Stimulated activated CD4-positive, alpha-beta T cell treated with anti-CD3 and anti-CD28 coated beads, Interleukin-4, amount 100 ng/mL, for 48 hours (primary cell): ENCODE measurements at regions not wholly inside any gene's neighbourhood (a gene's known extent, or its start where the extent isn't known, plus 50 kb on each side); places are given as distances from the start of the nearest gene placed in this dataset.
"Not testable (repeated sequence)": the region's sequence is repeated elsewhere in the genome, so short reads cannot be mapped to it uniquely, and the experiment has no call there.

Experiments
- DNase-seq, 2 donors: peaks; one replicate each; pipeline ENCODE4 v3.0.0-alpha.2; 2020; ENCODE audit warnings: low read depth in 2 of 2

GRCh38 chr5:19210886-19211285, 777.1 kb downstream of the CDH18 start:
- no peak for DNase-seq

DNA sequence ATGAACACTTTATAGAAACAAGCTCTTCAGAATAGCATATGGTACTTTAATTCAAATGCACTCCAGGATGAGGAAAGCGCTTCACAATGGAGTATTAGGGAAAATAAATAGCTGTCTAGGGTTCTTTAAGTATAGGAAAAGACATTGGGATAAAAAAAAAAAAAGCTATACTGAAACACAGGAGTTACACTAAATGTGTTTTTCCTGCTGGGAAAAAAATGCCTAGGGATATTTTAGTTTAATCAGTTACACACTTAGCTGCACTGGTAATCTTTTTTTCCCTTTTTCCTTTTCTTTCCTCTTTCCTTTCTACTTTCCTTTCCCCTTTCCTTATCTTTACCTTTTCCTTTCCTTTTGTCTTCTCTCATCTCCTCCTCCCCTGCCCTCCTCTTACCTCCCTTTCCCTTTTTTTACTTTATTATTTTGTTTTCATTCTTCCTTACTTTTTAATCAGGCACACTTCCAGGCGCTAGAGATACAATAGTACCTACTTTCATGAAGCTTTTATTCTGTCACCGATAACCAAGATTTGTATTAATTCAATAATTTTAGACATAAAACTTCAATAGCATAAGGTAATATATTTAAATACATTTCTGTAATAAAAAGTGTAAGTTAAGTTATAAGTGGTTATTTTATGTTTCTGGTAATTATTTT, 758.7 kb downstream of the CDH18 start:
- no peak for DNase-seq

DNA sequence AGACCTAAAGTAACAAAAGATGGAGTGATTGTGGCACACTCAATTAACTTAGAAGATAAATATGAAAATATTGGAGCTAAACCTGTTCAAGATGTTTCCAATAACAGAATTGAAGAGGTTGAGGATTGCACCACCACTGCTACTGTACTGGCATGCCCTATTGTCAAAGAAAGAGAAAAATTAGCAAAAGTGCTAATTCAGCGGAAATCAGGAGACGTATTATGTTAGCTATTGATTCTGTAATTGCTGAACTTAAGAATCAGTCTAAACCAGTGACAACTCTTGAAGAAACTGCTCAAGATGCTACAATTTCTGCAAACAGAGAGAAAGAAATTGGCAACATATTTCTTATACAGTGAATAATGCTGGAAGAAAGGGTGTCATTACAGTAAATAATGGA, 754.4 kb downstream of the CDH18 start:
- DNase-seq = no peak

DNA sequence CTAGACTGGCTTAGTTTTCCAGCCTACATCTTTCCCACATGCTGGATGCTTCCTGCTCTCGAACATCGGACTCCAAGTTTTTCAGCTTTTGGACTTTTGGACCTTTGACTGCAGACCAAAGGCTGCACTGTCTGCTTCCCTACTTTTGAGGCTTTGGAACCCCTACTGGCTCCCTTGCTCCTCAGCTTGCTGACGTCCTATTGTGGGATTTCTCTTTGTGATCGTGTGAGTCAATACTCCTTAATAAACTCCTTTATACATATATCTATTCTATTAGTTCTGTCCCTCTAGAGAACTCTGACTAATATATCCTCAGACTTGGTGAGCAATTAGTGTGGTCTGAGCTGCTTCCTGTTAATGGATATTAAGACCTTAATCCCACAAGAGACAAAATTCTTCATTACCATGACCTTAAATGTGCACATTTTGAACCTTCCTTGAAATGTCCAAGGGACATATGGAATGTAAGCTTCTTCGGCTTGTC, 752.9 kb downstream of the CDH18 start:
- DNase-seq = no peak

- no peak for DNase-seq
Observed at GRCh38 chr5:19240170-19240569, 747.8 kb downstream of the CDH18 start.

GRCh38 chr5:19241690-19242089, 746.3 kb downstream of the CDH18 start:
- no peak for DNase-seq

- not testable (repeated sequence) for DNase-seq
Observed at GRCh38 chr5:19246191-19246590, 741.8 kb downstream of the CDH18 start.

DNA sequence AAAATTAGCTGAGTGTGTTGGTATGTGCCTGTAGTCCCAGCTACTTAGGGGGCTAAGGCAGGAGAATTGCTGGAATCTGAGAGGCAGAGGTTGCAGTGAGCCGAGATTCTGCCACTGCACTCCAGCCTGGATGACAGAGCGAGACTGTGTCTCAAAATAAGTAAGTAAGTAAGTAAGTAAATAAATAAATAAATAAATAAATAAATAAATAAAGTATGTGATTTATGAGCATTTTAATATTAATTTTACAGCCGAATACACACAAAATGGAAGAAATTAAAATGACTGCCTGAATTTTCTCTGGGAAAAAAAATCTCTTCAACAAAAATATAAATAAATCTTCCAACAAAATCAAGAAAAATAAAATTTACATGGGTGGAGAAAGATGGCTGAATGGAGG, 740.7 kb downstream of the CDH18 start:
- DNase-seq = no peak

- DNase-seq = no peak
Observed at GRCh38 chr5:19256036-19256435, 732.0 kb downstream of the CDH18 start.

DNA sequence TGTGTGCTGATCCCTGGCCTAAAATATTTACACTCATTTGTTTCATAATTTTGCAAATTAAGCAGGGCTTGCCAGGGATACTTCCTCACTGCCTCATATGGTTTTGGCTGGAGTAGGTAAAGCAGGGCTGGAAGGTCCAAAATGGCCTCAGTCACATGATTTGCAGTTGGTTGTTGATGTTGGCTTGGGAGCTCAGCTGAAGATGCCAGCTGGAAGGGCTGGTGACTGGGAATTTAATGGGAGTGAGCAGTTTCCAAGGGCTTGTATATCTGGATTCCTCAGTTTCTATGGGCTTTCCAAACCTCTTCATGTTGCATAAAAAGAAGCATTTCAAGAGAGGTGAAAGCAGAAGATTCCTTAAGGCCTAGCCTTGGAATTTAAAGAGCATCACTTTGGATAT, 729.3 kb downstream of the CDH18 start:
- DNase-seq = no peak

DNA sequence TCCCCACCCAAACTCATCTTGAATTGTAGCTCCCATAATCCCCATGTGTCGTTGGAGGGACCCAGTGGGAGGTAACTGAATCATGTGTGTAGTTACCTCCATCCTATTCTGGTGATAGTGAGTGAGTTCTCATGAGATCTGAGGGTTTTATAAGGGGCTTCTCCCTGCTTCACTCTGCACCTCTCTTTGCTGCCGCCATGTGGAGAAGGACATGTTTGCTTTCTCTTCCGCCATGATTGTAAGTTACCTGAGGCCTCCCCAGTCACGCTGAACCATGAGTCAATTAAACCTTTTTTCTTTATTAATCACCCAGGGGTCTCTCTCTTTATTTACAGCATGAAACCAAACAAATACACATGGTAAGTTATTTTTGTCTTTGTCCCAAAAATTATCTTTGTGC, 726.1 kb downstream of the CDH18 start:
- DNase-seq = no peak

- DNase-seq = no peak
Observed at GRCh38 chr5:19264821-19265220, 723.2 kb downstream of the CDH18 start.

DNA sequence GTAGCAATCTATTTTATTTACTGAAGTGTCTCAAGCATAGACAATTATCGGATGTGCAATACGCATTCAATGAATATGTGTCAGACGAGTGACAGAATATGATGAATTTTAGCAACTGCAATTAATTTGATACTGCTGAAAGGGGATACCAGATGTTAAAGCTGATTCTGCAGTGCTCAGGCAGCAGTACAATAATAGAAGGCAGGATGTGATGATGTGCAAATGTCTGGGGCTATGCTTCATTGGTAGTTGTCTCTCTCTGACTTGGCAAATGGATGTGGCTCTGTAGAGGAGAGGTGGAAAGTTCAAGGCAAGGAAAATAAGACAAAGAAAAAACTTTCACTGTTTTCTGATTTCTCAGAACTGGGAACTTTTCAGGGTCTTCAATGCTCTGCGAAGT, 721.2 kb downstream of the CDH18 start:
- no peak for DNase-seq

- DNase-seq = no peak
Observed at GRCh38 chr5:19270153-19270552, 717.8 kb downstream of the CDH18 start.

GRCh38 chr5:19274578-19274977, 713.4 kb downstream of the CDH18 start:
- DNase-seq = no peak

GRCh38 chr5:19285286-19285685, 702.7 kb downstream of the CDH18 start:
- no peak for DNase-seq

GRCh38 chr5:19287548-19288277, 700.3 kb downstream of the CDH18 start:
- not testable (repeated sequence) for DNase-seq

DNA sequence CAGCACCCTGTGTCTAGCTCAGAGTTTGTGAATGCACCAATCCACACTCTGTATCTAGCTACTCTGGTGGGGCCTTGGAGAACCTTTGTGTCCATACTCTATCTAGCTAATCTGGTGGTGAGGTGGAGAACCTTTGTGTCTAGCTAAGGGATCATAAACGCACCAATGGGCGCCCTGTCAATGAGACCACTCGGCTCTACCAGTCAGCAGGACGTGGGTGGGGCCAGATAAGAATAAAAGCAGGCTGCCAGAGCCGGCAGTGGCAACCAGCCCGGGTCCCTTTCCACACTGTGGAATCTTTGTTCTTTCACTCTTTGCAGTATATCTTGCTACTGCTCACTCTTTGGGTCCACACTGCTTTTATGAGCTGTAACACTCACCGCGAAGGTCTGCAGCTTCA, 699.7 kb downstream of the CDH18 start:
- not testable (repeated sequence) for DNase-seq

DNA sequence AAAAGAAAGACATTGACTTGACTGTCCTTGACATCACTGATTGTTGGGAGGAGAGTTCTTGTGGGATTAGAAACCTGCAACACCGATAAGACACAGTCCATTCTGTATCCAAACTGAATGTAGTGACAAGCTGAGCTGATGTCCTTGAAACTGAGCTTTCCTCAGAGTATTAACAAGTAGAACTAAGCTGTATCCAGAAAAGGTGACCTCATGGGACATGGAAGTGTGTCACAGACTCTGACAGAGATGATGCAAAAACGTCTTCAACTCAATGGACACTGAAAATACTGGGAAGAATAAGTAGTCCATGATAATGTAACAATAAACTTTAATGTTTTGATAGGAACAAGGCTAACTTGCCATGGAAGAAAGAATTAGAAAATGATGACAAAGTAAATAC, 690.1 kb downstream of the CDH18 start:
- DNase-seq = no peak

DNA sequence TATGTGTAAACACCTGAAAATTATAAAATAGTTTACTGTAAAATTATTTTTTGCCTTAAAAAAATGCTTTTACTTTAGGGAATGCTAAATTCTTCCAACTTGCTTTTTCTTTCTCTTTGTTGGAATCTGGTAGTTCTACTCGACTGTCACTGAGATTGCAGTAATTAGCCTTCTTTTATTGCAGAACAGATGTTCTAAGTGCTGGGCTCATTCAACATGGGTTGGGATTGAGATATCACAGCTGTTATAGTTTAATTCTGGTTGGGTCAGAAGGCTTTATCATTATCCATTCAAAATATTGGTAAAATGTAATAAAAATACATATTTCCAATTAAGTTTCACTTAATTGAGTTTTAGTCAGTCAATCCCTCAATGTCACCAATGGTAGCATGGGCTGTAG, 686.7 kb downstream of the CDH18 start:
- no peak for DNase-seq

- no peak for DNase-seq
Observed at GRCh38 chr5:19314840-19315239, 673.2 kb downstream of the CDH18 start.

- DNase-seq = no peak
Observed at GRCh38 chr5:19319252-19319651, 668.7 kb downstream of the CDH18 start.

DNA sequence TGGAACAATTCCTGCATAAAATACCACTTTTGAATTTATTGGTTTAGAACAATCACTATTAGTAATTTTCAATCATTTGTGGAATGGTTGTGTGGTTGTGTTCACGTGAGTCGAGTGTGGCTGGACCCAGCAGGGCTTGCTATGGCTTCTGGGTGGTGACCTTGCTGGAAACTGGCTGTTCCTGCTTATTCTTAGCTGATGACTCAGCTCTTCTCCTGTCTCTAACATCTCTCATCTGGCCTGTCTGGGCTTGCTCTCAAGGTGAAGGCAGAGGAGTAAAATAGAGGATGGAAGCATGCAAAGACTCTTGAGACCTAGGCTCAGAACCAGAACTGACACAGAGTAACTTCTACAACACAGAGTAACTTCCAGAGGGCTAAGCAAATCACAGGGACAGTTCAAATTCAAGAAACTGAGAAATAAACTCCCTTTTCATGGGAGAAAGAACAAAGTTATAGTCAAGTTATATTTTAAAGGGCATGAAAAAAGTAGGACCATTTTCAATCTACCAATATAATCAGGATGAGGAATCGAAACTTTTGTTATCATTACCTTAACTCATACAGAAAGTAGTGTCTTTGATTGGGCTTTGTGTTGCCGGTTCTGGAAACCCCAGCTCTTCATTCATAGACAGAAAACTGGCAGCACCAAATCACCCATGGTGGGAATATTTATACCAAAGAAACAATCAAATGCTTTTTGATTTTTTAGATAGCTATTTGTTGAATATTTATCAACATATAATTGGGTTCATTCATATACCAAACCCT, 665.1 kb downstream of the CDH18 start:
- no peak for DNase-seq
